Endothelial cell of umbilical vein (primary cell): ENCODE measurements at regions not wholly inside any gene's neighbourhood (a gene's known extent, or its start where the extent isn't known, plus 50 kb on each side); places are given as distances from the start of the nearest gene placed in this dataset.

ENCODE experiments used
- CTCF ChIP-seq, 2 donors: IDR thresholded peaks; 1 replicate in 1 of 2; 2 replicates in 1 of 2; pipeline ENCODE4 v1.5.1; 2011; ENCODE audit warnings: low read length in 2 of 2, mild to moderate bottlenecking in 2 of 2, moderate library complexity in 2 of 2, control low read depth in 1 of 2, inconsistent platforms in 1 of 2, low read depth in 1 of 2; ENCODE audit not compliant: insufficient read depth in 1 of 2; ENCODE audit errors: extremely low read depth in 1 of 2
- EZH2 ChIP-seq: IDR thresholded peaks from 2 replicates; pipeline ENCODE4 v1.6.1; 2012; ENCODE audit warnings: borderline replicate concordance, low read depth, mild to moderate bottlenecking, moderate library complexity, low read length, inconsistent platforms; ENCODE audit not compliant: severe bottlenecking
- JUN ChIP-seq: IDR thresholded peaks from 2 replicates; pipeline ENCODE4 v1.6.1; 2011; ENCODE audit warnings: borderline replicate concordance, low read depth; ENCODE audit not compliant: insufficient read length, insufficient read depth
- MAX ChIP-seq: IDR thresholded peaks from 2 replicates; pipeline ENCODE4 v1.6.1; 2011; ENCODE audit not compliant: insufficient read depth, insufficient read length
- MYC ChIP-seq: IDR thresholded peaks from one replicate; pipeline ENCODE4 v1.6.1; 2011; ENCODE audit warnings: mild to moderate bottlenecking, low read depth, low read length
- POLR2A ChIP-seq: IDR thresholded peaks from 2 replicates; pipeline ENCODE4 v1.6.1; 2012; ENCODE audit warnings: low read depth, mild to moderate bottlenecking, control low read depth, low read length
- POLR2AphosphoS5 ChIP-seq: IDR thresholded peaks from 2 replicates; pipeline ENCODE4 v1.6.1; 2012; ENCODE audit warnings: low read depth, mild to moderate bottlenecking, control low read depth, low read length, moderate library complexity; ENCODE audit not compliant: insufficient read depth

GRCh38 chr11:110778343-110778742 is 66.1 kb upstream of the ARHGAP20 start:
- TF ChIP-seq JUN (no peak), POLR2AphosphoS5 (no peak), MAX (no peak), CTCF (IDR thresholded peaks at IDR 0.05; ENCODE audit: extremely low read depth in 1 of 2, insufficient read depth in 1 of 2, low read depth in 1 of 2, low read length in 2 of 2) (no peak), EZH2 (no peak), POLR2A (no peak), MYC (no peak)
